Panc1 (cell line): ENCODE measurements at regions not wholly inside any gene's neighbourhood (a gene's known extent, or its start where the extent isn't known, plus 50 kb on each side); places are given as distances from the start of the nearest gene placed in this dataset.
"Not testable (repeated sequence)": the region's sequence is repeated elsewhere in the genome, so short reads cannot be mapped to it uniquely, and the experiment has no call there.

Experiments
- ATAC-seq: fragments of 200-7000 bp; cut with Tn5 transposase; 2 replicates; pipeline ENCODE4 v1.9.1; 2020; ENCODE audit warnings: mild to moderate bottlenecking, moderate library complexity
- BruUV-seq: library from RNA; stranded (reverse); fragments of 400-500 nt; replicated peaks from 2 replicates; lab custom pipeline; 2021; lab: Mats Ljungman, UMichigan
- CTCF ChIA-PET: fragments of 300-600 bp; sonication (Branson Sonifier 250); formaldehyde crosslinking; loops from one replicate; lab custom pipeline; 2022; ENCODE audit warnings: antibody characterized with exemption; lab: Charles Lee
- POLR2A ChIA-PET: fragments of 300-600 bp; sonication (Branson Sonifier 250); formaldehyde crosslinking; loops from one replicate; lab custom pipeline; 2022; ENCODE audit warnings: antibody characterized with exemption; lab: Charles Lee
- DNase-seq: peaks from one replicate; pipeline ENCODE4 v3.0.0-alpha.2; 2010; ENCODE audit warnings: low read depth, low spot score
- H3K27ac ChIP-seq: 2 replicates; pipeline ENCODE4 v1.5.1; 2011; ENCODE audit warnings: mild to moderate bottlenecking, low read length, inconsistent platforms
- H3K27me3 ChIP-seq: fragments of 200-500 bp; sonication (Bioruptor generic); 2 replicates; pipeline ENCODE4 v1.6.0; 2014; ENCODE audit warnings: low read length, inconsistent platforms; ENCODE audit not compliant: control insufficient read depth, insufficient read depth
- H3K36me3 ChIP-seq: fragments of 200-500 bp; sonication (Bioruptor generic); 2 replicates; pipeline ENCODE4 v1.5.1; 2014; ENCODE audit warnings: inconsistent platforms, mild to moderate bottlenecking, low read length, moderate library complexity; ENCODE audit not compliant: control insufficient read depth, insufficient read depth
- H3K4me1 ChIP-seq: 2 replicates; pipeline ENCODE4 v1.5.1; 2011; ENCODE audit warnings: inconsistent platforms, mild to moderate bottlenecking, low read length, moderate library complexity; ENCODE audit not compliant: control insufficient read depth, insufficient read depth
- H3K4me3 ChIP-seq, 2 experiments: 2 replicates each; pipeline ENCODE4 v1.5.1; 2011 to 2012; ENCODE audit warnings: low read depth in 2 of 2, low read length in 2 of 2, mild to moderate bottlenecking in 2 of 2, inconsistent platforms in 1 of 2, moderate library complexity in 1 of 2
- H3K9me3 ChIP-seq: fragments of 200-500 bp; sonication (Bioruptor generic); 2 replicates; pipeline ENCODE4 v1.5.1; 2014; ENCODE audit warnings: low read depth, mild to moderate bottlenecking, inconsistent platforms, low read length, moderate library complexity; ENCODE audit not compliant: control insufficient read depth, insufficient read depth
- CTCF ChIP-seq: fragments of 450-650 bp; IDR thresholded peaks from 2 replicates; pipeline ENCODE4 v1.5.1; 2017; ENCODE audit warnings: mild to moderate bottlenecking
- POLR2AphosphoS5 ChIP-seq: IDR thresholded peaks from 2 replicates; pipeline ENCODE4 v1.6.1; 2012; ENCODE audit warnings: mild to moderate bottlenecking, low read depth, low read length, moderate library complexity
- REST ChIP-seq, 2 experiments: IDR thresholded peaks; 2 replicates each; pipeline ENCODE4 v1.6.1; 2011 to 2012; ENCODE audit warnings: low read depth in 2 of 2, control low read depth in 1 of 2, low read length in 1 of 2, mild to moderate bottlenecking in 1 of 2, moderate library complexity in 1 of 2; ENCODE audit not compliant: insufficient read depth in 1 of 2
- SIN3A ChIP-seq: IDR thresholded peaks from 2 replicates; pipeline ENCODE4 v1.6.1; 2012; ENCODE audit warnings: low read depth, mild to moderate bottlenecking, low read length, moderate library complexity, borderline replicate concordance; ENCODE audit not compliant: insufficient read depth
- TCF7L2 ChIP-seq: IDR thresholded peaks from 2 replicates; pipeline ENCODE4 v1.6.1; 2011; ENCODE audit warnings: mild to moderate bottlenecking, low read depth, low read length, inconsistent platforms
- in situ Hi-C: cut with HindIII; loops from 2 replicates; pipeline ENCODE4 v1.10.0; 2016; ENCODE audit warnings: low sequenced_read_pairs, low pct_unique_long_range_greater_than_20kb
- intact Hi-C: fragments of 100-400 bp; cut with micrococcal nuclease; formaldehyde crosslinking; loops from one replicate; pipeline ENCODE4 v1.10.0; 2022; ENCODE audit not compliant: unreplicated experiment

GRCh38 chr7:81833401-81833800 lies 63.6 kb upstream of the HGF start:
- in situ Hi-C loops = no loop called here
- no peaks in the 10 kb centered on the region for H3K27me3 ChIP-seq
- no peak for TF ChIP-seq REST (IDR thresholded peaks at IDR 0.05; ENCODE audit: insufficient read depth in 1 of 2, low read depth in 2 of 2, low read length in 1 of 2)
- no peak for TF ChIP-seq SIN3A
- TF ChIP-seq CTCF = no peak
- no peak for TF ChIP-seq TCF7L2
- TF ChIP-seq POLR2AphosphoS5 = no peak
- ChIA-PET POLR2A (no interaction called here), CTCF (no interaction called here)
- DNase-seq (no peak), ATAC-seq (no peak)
- H3K27ac ChIP-seq = no peak overlapping the region
- no peak overlapping the region for H3K4me3 ChIP-seq
- no peaks in the 10 kb centered on the region for H3K36me3 ChIP-seq
- intact Hi-C loops = no loop called here
- no peaks in the 10 kb centered on the region for H3K4me1 ChIP-seq
- peaks cover 8% of the 10 kb centered on the region; the same call in 1 of the 2 replicates for H3K9me3 ChIP-seq
- no TSS peak for BruUV-seq

GRCh38 chr7:81831883-81832282 lies 62.0 kb upstream of the HGF start:
- Histone ChIP-seq H3K9me3 (peaks cover 8% of the 10 kb centered on the region; the same call in 1 of the 2 replicates), H3K36me3 (no peaks in the 10 kb centered on the region), H3K4me1 (no peaks in the 10 kb centered on the region), H3K27ac (no peak overlapping the region), H3K4me3 (no peak overlapping the region), H3K27me3 (no peaks in the 10 kb centered on the region)
- DNase-seq = no peak
- in situ Hi-C loops = no loop called here
- no peak for ATAC-seq
- BruUV-seq = no TSS peak
- intact Hi-C loops = no loop called here
- POLR2A ChIA-PET = no interaction called here
- CTCF ChIA-PET = interaction anchor here (0.5 kb wide), 1 partner anchor 373 kb away, joined by 5 read pairs; no protein-coding TSS in a partner anchor
- TF ChIP-seq SIN3A = no peak
- no peak for TF ChIP-seq CTCF
- no peak for TF ChIP-seq POLR2AphosphoS5
- no peak for TF ChIP-seq REST (IDR thresholded peaks at IDR 0.05; ENCODE audit: insufficient read depth in 1 of 2, low read depth in 2 of 2, low read length in 1 of 2)
- no peak for TF ChIP-seq TCF7L2

GRCh38 chr7:81829511-81829910 lies 59.7 kb upstream of the HGF start:
- ATAC-seq, H3K27me3 ChIP-seq, in situ Hi-C loops, H3K36me3 ChIP-seq, DNase-seq, H3K27ac ChIP-seq, POLR2A ChIA-PET, intact Hi-C loops, H3K4me1 ChIP-seq, H3K9me3 ChIP-seq, BruUV-seq, CTCF ChIA-PET, H3K4me3 ChIP-seq: not testable (repeated sequence)
